Panc1 (cell line): ENCODE measurements at regions not wholly inside any gene's neighbourhood (a gene's known extent, or its start where the extent isn't known, plus 50 kb on each side); places are given as distances from the start of the nearest gene placed in this dataset.

Experiments
- ATAC-seq: fragments of 200-7000 bp; cut with Tn5 transposase; 2 replicates; pipeline ENCODE4 v1.9.1; 2020; ENCODE audit warnings: mild to moderate bottlenecking, moderate library complexity
- BruUV-seq: library from RNA; stranded (reverse); fragments of 400-500 nt; replicated peaks from 2 replicates; lab custom pipeline; 2021; lab: Mats Ljungman, UMichigan
- CTCF ChIA-PET: fragments of 300-600 bp; sonication (Branson Sonifier 250); formaldehyde crosslinking; loops from one replicate; lab custom pipeline; 2022; ENCODE audit warnings: antibody characterized with exemption; lab: Charles Lee
- POLR2A ChIA-PET: fragments of 300-600 bp; sonication (Branson Sonifier 250); formaldehyde crosslinking; loops from one replicate; lab custom pipeline; 2022; ENCODE audit warnings: antibody characterized with exemption; lab: Charles Lee
- DNase-seq: peaks from one replicate; pipeline ENCODE4 v3.0.0-alpha.2; 2010; ENCODE audit warnings: low read depth, low spot score
- H3K27ac ChIP-seq: 2 replicates; pipeline ENCODE4 v1.5.1; 2011; ENCODE audit warnings: mild to moderate bottlenecking, low read length, inconsistent platforms
- H3K27me3 ChIP-seq: fragments of 200-500 bp; sonication (Bioruptor generic); 2 replicates; pipeline ENCODE4 v1.6.0; 2014; ENCODE audit warnings: low read length, inconsistent platforms; ENCODE audit not compliant: control insufficient read depth, insufficient read depth
- H3K36me3 ChIP-seq: fragments of 200-500 bp; sonication (Bioruptor generic); 2 replicates; pipeline ENCODE4 v1.5.1; 2014; ENCODE audit warnings: inconsistent platforms, mild to moderate bottlenecking, low read length, moderate library complexity; ENCODE audit not compliant: control insufficient read depth, insufficient read depth
- H3K4me1 ChIP-seq: 2 replicates; pipeline ENCODE4 v1.5.1; 2011; ENCODE audit warnings: inconsistent platforms, mild to moderate bottlenecking, low read length, moderate library complexity; ENCODE audit not compliant: control insufficient read depth, insufficient read depth
- H3K4me3 ChIP-seq, 2 experiments: 2 replicates each; pipeline ENCODE4 v1.5.1; 2011 to 2012; ENCODE audit warnings: low read depth in 2 of 2, low read length in 2 of 2, mild to moderate bottlenecking in 2 of 2, inconsistent platforms in 1 of 2, moderate library complexity in 1 of 2
- H3K9me3 ChIP-seq: fragments of 200-500 bp; sonication (Bioruptor generic); 2 replicates; pipeline ENCODE4 v1.5.1; 2014; ENCODE audit warnings: low read depth, mild to moderate bottlenecking, inconsistent platforms, low read length, moderate library complexity; ENCODE audit not compliant: control insufficient read depth, insufficient read depth
- POLR2AphosphoS5 ChIP-seq: IDR thresholded peaks from 2 replicates; pipeline ENCODE4 v1.6.1; 2012; ENCODE audit warnings: mild to moderate bottlenecking, low read depth, low read length, moderate library complexity
- SIN3A ChIP-seq: IDR thresholded peaks from 2 replicates; pipeline ENCODE4 v1.6.1; 2012; ENCODE audit warnings: low read depth, mild to moderate bottlenecking, low read length, moderate library complexity, borderline replicate concordance; ENCODE audit not compliant: insufficient read depth
- TCF7L2 ChIP-seq: IDR thresholded peaks from 2 replicates; pipeline ENCODE4 v1.6.1; 2011; ENCODE audit warnings: mild to moderate bottlenecking, low read depth, low read length, inconsistent platforms
- in situ Hi-C: cut with HindIII; loops from 2 replicates; pipeline ENCODE4 v1.10.0; 2016; ENCODE audit warnings: low sequenced_read_pairs, low pct_unique_long_range_greater_than_20kb
- intact Hi-C: fragments of 100-400 bp; cut with micrococcal nuclease; formaldehyde crosslinking; loops from one replicate; pipeline ENCODE4 v1.10.0; 2022; ENCODE audit not compliant: unreplicated experiment
- TF ChIP-seq, protein P1 (sequence below), 2 experiments: IDR thresholded peaks; 2 replicates each; pipeline ENCODE4 v1.6.1; 2011 to 2012; ENCODE audit warnings: low read depth in 2 of 2, control low read depth in 1 of 2, low read length in 1 of 2, mild to moderate bottlenecking in 1 of 2, moderate library complexity in 1 of 2; ENCODE audit not compliant: insufficient read depth in 1 of 2
- TF ChIP-seq, protein P2 (sequence below): fragments of 450-650 bp; IDR thresholded peaks from 2 replicates; pipeline ENCODE4 v1.5.1; 2017; ENCODE audit warnings: mild to moderate bottlenecking

GRCh38 chr10:61166065-61166464 lies 222.1 kb upstream of the RHOBTB1 start:
- H3K36me3 ChIP-seq: no peaks in the 10 kb centered on the region
- no peak overlapping the region for H3K4me3 ChIP-seq
- BruUV-seq: no TSS peak
- H3K27me3 ChIP-seq: no peaks in the 10 kb centered on the region
- DNase-seq (no peak), ATAC-seq (no peak)
- no peak for TF ChIP-seq POLR2AphosphoS5
- TF ChIP-seq, protein P1, sequence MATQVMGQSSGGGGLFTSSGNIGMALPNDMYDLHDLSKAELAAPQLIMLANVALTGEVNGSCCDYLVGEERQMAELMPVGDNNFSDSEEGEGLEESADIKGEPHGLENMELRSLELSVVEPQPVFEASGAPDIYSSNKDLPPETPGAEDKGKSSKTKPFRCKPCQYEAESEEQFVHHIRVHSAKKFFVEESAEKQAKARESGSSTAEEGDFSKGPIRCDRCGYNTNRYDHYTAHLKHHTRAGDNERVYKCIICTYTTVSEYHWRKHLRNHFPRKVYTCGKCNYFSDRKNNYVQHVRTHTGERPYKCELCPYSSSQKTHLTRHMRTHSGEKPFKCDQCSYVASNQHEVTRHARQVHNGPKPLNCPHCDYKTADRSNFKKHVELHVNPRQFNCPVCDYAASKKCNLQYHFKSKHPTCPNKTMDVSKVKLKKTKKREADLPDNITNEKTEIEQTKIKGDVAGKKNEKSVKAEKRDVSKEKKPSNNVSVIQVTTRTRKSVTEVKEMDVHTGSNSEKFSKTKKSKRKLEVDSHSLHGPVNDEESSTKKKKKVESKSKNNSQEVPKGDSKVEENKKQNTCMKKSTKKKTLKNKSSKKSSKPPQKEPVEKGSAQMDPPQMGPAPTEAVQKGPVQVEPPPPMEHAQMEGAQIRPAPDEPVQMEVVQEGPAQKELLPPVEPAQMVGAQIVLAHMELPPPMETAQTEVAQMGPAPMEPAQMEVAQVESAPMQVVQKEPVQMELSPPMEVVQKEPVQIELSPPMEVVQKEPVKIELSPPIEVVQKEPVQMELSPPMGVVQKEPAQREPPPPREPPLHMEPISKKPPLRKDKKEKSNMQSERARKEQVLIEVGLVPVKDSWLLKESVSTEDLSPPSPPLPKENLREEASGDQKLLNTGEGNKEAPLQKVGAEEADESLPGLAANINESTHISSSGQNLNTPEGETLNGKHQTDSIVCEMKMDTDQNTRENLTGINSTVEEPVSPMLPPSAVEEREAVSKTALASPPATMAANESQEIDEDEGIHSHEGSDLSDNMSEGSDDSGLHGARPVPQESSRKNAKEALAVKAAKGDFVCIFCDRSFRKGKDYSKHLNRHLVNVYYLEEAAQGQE (IDR thresholded peaks at IDR 0.05; ENCODE audit: insufficient read depth in 1 of 2, low read depth in 2 of 2, low read length in 1 of 2): no peak
- TF ChIP-seq, protein P2, sequence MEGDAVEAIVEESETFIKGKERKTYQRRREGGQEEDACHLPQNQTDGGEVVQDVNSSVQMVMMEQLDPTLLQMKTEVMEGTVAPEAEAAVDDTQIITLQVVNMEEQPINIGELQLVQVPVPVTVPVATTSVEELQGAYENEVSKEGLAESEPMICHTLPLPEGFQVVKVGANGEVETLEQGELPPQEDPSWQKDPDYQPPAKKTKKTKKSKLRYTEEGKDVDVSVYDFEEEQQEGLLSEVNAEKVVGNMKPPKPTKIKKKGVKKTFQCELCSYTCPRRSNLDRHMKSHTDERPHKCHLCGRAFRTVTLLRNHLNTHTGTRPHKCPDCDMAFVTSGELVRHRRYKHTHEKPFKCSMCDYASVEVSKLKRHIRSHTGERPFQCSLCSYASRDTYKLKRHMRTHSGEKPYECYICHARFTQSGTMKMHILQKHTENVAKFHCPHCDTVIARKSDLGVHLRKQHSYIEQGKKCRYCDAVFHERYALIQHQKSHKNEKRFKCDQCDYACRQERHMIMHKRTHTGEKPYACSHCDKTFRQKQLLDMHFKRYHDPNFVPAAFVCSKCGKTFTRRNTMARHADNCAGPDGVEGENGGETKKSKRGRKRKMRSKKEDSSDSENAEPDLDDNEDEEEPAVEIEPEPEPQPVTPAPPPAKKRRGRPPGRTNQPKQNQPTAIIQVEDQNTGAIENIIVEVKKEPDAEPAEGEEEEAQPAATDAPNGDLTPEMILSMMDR: no peak; the same call in 1 of the 2 replicates
- POLR2A ChIA-PET: no interaction called here
- no peaks in the 10 kb centered on the region for H3K4me1 ChIP-seq
- H3K9me3 ChIP-seq: no peaks in the 10 kb centered on the region
- H3K27ac ChIP-seq: no peak overlapping the region
- CTCF ChIA-PET: no interaction called here
- intact Hi-C loops: no loop called here
- in situ Hi-C loops: no loop called here

- CTCF ChIA-PET: no interaction called here
- ATAC-seq (no peak), DNase-seq (no peak)
- no peak for TF ChIP-seq TCF7L2
- TF ChIP-seq, protein P2: no peak
- TF ChIP-seq, protein P1 (IDR thresholded peaks at IDR 0.05; ENCODE audit: insufficient read depth in 1 of 2, low read depth in 2 of 2, low read length in 1 of 2): no peak
- no peak for TF ChIP-seq POLR2AphosphoS5
- TF ChIP-seq SIN3A: no peak
- no TSS peak for BruUV-seq
- in situ Hi-C loops (no loop called here), intact Hi-C loops (no loop called here)
- Histone ChIP-seq H3K4me1 (no peaks in the 10 kb centered on the region), H3K36me3 (no peaks in the 10 kb centered on the region), H3K27me3 (no peaks in the 10 kb centered on the region), H3K4me3 (no peak overlapping the region), H3K27ac (no peak overlapping the region), H3K9me3 (no peaks in the 10 kb centered on the region)
- POLR2A ChIA-PET: no interaction called here
Observed at GRCh38 chr10:61164458-61165160, 220.6 kb upstream of the RHOBTB1 start.
